Mucosa of descending colon (tissue), 3 donors: ENCODE measurements at regions not wholly inside any gene's neighbourhood (a gene's known extent, or its start where the extent isn't known, plus 50 kb on each side); places are given as distances from the start of the nearest gene placed in this dataset.

Source experiments
- ATAC-seq: fragments of 200-7000 bp; cut with Tn5 transposase; one replicate; pipeline ENCODE4 v1.9.1; 2020; ENCODE audit warnings: mild to moderate bottlenecking, moderate library complexity
- DNase-seq, 3 donors: peaks; one replicate each; pipeline ENCODE4 v3.0.0-alpha.2; 2020
- H3K36me3 ChIP-seq: fragments of 200-600 bp; one replicate; pipeline ENCODE4 v1.8.0; 2021; ENCODE audit warnings: low read depth, mild to moderate bottlenecking
- H3K4me1 ChIP-seq: fragments of 200-600 bp; one replicate; pipeline ENCODE4 v1.8.0; 2021; ENCODE audit warnings: low read depth, mild to moderate bottlenecking
- H3K4me3 ChIP-seq: fragments of 200-600 bp; one replicate; pipeline ENCODE4 v1.8.0; 2021; ENCODE audit warnings: mild to moderate bottlenecking
- H3K9me3 ChIP-seq: fragments of 200-600 bp; one replicate; pipeline ENCODE4 v1.8.0; 2021; ENCODE audit warnings: mild to moderate bottlenecking
- intact Hi-C, 2 donors: fragments of 100-400 bp; cut with DNase I in 1 of 2; cut with micrococcal nuclease in 1 of 2; formaldehyde crosslinking; loops; one replicate each; pipeline versions ENCODE4 v1.11.0 to v1.11.1; 2022; cut with DNase I, micrococcal nuclease
- TF ChIP-seq, protein P1 (sequence below): fragments of 200-600 bp; IDR thresholded peaks from one replicate; pipeline ENCODE4 v1.8.0; 2022; ENCODE audit warnings: antibody characterized with exemption, mild to moderate bottlenecking
- donor health status: DM: no; HTN: no; CAD: no; lungs with moderate emphysema.
- donor health status: DM: no; HTN: no; CAD: no.
- donor health status: DM: no; HTN: yes; CAD: no.

DNA sequence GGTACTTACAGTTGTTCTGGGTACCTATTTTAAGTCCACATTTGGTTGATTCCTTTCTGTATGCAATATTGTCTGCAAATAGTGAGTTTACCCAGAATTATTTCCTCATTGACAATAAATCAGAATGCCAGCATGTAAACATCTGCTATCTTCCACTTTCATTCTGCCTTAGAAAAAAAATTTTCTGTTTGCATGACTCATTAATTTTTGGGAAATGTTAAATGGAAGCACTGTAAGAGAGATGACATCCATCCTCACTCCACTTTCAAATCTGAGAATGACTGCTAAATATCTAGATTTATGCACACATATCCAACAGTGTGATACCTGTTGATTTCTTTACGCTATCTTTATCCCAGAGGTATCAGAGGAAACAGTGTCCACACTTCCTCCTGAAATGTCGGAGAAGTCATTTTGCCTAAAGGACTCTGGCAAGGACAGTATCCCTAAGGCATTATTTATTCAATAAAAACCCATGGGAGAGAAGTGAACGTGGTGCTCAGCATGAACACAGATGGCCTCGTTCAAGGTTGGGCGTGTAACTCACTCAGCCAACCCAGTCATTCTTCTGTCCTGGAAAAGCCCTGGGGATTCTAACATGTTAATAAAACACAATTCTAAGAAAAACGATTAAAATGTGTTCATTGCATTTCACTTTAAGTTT, 780.9 kb downstream of the QKI start:
- TF ChIP-seq, protein P1, sequence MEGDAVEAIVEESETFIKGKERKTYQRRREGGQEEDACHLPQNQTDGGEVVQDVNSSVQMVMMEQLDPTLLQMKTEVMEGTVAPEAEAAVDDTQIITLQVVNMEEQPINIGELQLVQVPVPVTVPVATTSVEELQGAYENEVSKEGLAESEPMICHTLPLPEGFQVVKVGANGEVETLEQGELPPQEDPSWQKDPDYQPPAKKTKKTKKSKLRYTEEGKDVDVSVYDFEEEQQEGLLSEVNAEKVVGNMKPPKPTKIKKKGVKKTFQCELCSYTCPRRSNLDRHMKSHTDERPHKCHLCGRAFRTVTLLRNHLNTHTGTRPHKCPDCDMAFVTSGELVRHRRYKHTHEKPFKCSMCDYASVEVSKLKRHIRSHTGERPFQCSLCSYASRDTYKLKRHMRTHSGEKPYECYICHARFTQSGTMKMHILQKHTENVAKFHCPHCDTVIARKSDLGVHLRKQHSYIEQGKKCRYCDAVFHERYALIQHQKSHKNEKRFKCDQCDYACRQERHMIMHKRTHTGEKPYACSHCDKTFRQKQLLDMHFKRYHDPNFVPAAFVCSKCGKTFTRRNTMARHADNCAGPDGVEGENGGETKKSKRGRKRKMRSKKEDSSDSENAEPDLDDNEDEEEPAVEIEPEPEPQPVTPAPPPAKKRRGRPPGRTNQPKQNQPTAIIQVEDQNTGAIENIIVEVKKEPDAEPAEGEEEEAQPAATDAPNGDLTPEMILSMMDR, result no peak
- Histone ChIP-seq H3K36me3 (no peaks in the 10 kb centered on the region), H3K4me3 (no peak overlapping the region), H3K9me3 (peaks cover 34% of the 10 kb centered on the region), H3K4me1 (no peaks in the 10 kb centered on the region)
- ATAC-seq (no peak), DNase-seq (no peak)
- intact Hi-C loops, result no loop called here

DNA sequence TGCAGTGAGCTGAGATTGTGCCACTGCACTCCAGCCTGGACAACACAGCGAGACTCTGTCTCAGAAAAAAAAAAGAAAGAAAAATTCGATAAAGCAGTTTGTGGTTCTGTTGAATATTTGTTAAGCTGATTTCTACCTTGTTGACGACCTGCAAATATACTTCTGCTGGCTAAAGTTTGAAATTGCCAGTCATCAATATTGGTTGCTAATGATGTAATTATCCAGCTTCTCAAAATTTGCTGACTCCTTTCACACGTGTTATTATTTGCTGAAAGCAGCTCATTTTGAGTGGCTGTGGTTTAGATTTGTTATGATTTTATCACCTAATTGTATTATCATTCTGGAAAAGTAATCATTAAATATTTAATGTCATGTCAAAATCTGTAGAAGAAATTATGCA, 774.3 kb downstream of the QKI start:
- intact Hi-C loops, result no loop called here
- TF ChIP-seq, protein P1, result no peak
- H3K4me3 ChIP-seq, result no peak overlapping the region
- no peak for ATAC-seq
- no peaks in the 10 kb centered on the region for H3K4me1 ChIP-seq
- DNase-seq, result no peak
- no peaks in the 10 kb centered on the region for H3K36me3 ChIP-seq
- H3K9me3 ChIP-seq, result peaks cover 38% of the 10 kb centered on the region

DNA sequence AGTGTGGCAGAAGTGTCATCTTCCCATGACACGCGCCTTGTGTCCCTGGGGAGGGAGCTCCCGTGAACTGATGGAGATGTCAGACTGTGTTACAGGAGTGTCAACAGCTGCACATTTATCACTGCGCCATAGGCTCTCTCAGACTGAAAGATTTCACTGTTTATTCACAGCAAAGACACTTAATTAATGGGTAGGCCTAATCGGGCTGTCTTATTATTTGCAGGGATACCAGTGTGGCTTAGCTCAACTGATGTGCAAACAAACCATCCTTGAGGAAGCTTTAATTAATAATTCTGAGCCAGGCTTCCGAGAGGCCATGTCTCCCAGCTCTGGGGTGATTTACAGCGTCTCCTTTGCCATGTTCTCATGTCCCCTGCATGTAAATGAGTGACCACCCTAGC, 771.0 kb downstream of the QKI start:
- intact Hi-C loops, result no loop called here
- peaks cover 38% of the 10 kb centered on the region for H3K9me3 ChIP-seq
- no peak overlapping the region for H3K4me3 ChIP-seq
- no peaks in the 10 kb centered on the region for H3K4me1 ChIP-seq
- DNase-seq (no peak), ATAC-seq (no peak)
- TF ChIP-seq, protein P1, result no peak
- H3K36me3 ChIP-seq, result no peaks in the 10 kb centered on the region

DNA sequence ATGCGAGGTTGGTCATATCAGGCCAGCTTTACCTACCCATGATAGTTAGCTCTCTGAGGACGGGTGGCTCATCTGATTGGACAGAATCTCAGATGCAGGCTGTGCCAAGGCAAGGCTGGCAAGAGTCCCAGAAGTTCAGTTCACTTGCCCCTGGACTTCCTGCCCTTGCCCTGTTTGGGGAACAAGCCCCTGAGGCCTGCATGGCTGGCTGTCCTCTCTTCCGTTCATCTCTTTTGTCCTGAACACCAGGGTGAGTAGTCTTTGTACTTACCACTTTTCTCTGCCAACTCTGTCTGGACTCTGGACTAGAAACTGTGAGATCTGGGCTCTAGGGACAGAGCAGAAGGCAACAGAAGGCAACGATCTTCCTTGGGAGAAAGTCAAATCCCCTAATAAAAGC, 769.9 kb downstream of the QKI start:
- no peaks in the 10 kb centered on the region for H3K36me3 ChIP-seq
- intact Hi-C loops, result no loop called here
- H3K4me1 ChIP-seq, result no peaks in the 10 kb centered on the region
- ATAC-seq (no peak), DNase-seq (no peak)
- peaks cover 38% of the 10 kb centered on the region for H3K9me3 ChIP-seq
- TF ChIP-seq, protein P1, result no peak
- H3K4me3 ChIP-seq, result no peak overlapping the region

DNA sequence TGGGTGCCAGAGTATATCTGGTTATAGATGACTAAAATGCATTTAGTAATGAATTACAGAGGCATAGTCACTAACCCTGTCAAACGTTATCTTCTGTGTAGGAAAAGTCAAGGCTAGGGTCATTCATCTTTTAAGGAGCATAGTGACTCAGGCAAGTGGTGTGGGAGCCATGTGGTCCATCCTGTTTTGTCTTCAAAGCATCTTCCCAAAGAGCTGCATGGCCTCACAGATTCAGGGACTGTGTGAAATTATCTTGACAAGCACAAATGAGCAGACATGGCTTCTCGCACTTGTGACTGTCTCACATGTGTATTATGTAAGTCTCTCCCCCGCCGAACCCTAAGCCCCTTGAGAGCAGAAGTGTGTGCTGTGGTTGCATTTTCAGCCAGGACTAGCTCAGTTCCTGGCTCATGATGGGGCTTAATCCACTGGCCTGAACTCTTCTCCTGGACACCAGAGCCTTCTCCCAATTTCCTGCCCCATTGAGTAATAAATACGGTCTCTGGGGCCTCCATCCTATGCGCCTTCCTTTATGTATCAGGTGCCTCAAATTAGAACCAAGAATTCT, 769.1 kb downstream of the QKI start:
- TF ChIP-seq, protein P1, result no peak
- peaks cover 31% of the 10 kb centered on the region for H3K9me3 ChIP-seq
- H3K36me3 ChIP-seq, result no peaks in the 10 kb centered on the region
- intact Hi-C loops, result no loop called here
- DNase-seq (no peak), ATAC-seq (no peak)
- no peak overlapping the region for H3K4me3 ChIP-seq
- H3K4me1 ChIP-seq, result no peaks in the 10 kb centered on the region
